AG09319 (cell line): ENCODE measurements at regions not wholly inside any gene's neighbourhood (a gene's known extent, or its start where the extent isn't known, plus 50 kb on each side); places are given as distances from the start of the nearest gene placed in this dataset.

Experiments used
- DNase-seq: peaks from one replicate; pipeline ENCODE4 v3.0.0-alpha.2; 2010; ENCODE audit warnings: low read depth; ENCODE audit errors: extremely low read depth
- TF ChIP-seq, protein P1 (sequence below): IDR thresholded peaks from 2 replicates; pipeline ENCODE4 v1.5.1; 2011; ENCODE audit warnings: low read depth, mild to moderate bottlenecking, inconsistent platforms, low read length, moderate library complexity

DNA sequence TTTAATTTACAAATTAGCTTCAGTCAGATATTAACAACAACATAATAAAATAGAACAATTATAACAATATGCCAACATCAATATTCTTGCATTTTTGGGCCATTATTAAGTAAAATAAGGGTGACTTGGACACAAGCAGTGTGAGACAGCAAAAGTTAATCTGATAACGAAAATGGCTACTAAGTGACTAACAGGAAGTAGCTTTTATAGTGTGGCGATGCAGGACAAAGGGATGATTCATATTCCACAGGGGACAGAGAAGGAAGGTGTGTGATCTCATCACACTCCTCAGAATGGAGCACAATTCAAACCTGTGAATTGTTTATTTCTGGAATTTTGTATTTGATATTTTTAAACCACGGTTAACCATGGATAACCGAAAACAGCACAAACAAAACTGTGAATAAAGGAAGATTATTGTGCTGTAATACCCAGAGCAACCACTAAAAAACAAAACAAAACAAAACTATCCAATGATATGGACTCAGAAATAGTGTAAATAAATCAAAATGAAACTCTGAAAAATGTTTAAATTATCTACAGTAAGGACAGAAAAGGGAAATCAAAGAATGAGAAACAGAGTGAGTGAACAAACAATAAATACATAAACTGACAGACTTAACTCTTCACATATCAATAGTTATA is 66.9 kb upstream of the TFEC start:
- TF ChIP-seq, protein P1, sequence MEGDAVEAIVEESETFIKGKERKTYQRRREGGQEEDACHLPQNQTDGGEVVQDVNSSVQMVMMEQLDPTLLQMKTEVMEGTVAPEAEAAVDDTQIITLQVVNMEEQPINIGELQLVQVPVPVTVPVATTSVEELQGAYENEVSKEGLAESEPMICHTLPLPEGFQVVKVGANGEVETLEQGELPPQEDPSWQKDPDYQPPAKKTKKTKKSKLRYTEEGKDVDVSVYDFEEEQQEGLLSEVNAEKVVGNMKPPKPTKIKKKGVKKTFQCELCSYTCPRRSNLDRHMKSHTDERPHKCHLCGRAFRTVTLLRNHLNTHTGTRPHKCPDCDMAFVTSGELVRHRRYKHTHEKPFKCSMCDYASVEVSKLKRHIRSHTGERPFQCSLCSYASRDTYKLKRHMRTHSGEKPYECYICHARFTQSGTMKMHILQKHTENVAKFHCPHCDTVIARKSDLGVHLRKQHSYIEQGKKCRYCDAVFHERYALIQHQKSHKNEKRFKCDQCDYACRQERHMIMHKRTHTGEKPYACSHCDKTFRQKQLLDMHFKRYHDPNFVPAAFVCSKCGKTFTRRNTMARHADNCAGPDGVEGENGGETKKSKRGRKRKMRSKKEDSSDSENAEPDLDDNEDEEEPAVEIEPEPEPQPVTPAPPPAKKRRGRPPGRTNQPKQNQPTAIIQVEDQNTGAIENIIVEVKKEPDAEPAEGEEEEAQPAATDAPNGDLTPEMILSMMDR: no peak
- DNase-seq: no peak

DNA sequence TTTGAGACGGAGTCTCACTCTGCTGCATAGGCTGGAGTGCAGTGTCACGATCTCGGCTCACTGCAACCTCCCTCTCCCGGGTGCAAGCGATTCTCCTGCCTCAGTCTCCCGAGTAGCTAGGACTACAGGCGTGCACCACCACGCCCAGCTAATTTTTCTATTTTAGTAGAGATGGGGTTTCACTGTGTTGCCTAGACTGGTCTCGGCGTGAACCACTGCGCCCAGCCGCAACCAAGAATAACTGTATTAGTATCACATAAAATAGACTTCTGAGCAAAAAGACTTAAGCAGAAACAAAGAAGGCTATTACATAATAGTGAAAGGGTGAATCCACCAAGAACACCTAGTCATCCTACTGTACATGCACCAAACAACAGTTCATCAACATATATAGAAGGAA is 67.6 kb upstream of the TFEC start:
- TF ChIP-seq, protein P1: no peak
- DNase-seq: no peak

DNA sequence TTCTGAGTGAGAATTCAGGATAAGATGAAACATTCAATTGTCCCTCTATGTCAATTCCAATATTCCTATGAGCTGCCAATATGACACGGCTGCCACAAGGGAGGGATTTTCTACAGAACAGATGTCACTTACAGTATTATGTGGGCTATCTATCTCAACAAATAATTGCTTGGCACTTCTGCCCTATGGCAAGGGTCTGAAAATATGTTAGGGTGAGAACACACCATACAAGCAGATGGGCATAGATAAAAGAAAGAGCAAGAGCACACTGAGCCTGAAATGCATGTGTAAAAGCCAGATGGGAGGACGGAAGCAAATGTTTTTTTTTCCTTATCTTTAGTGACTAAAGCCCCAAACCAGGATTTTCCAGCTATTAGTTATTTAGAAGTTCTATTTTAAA is 70.1 kb upstream of the TFEC start:
- DNase-seq: no peak
- TF ChIP-seq, protein P1: no peak

DNA sequence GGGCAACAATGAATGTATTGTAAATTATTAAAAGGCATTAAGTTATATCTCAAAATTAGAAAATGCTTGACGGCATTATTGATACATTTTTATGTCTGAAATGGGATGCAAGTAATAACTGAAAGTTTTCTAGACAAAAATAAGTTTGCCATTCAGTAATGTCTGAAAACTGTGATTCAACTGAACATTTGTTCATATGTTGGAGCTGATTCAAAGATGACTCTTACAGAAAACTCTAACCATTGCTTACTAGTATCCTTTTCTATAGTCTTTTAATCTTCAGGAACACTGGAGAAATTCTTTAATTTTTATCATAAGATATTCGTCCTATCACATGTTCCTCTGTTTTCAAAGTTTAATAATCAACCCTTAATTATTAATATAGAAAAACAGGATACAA is 71.1 kb upstream of the TFEC start:
- TF ChIP-seq, protein P1: no peak
- no peak for DNase-seq

DNA sequence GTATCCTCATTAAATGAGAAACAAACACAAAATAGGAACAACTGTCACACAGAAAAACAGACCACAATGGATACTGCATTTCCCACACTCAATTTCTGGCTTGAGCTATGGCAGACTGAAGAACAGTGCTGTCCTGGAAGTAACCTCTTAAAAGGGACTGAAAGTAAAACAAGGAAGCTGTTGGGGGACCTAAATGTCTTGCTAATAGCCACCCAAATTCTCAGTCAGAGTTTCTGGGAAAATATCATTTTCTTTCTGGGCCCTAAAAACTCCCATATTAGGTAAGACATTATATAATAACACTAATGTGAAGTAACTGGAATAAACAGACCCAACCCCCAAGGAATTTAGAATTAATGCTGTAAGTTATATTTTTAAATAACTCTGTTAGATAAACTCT is 80.9 kb upstream of the TFEC start:
- TF ChIP-seq, protein P1: no peak
- no peak for DNase-seq

DNA sequence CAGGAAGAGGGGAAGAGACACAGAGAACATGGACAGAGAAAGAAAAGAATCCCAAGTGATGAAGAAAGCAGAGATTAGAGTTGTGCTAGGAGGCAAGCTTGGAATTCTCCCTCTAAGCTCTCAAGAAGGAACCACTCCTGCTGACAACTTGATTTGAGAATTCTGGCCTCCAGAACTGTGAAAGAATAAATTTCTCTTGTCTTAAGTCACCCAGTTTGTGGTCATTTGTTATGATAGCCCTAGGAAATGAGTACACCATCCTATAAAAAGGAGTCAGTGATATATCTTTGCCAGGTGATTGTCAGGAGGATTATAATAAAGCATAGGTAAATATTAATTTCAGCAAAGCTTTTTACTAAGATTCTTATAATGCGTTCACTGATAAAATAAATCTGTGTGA is 82.7 kb upstream of the TFEC start:
- DNase-seq: no peak

DNA sequence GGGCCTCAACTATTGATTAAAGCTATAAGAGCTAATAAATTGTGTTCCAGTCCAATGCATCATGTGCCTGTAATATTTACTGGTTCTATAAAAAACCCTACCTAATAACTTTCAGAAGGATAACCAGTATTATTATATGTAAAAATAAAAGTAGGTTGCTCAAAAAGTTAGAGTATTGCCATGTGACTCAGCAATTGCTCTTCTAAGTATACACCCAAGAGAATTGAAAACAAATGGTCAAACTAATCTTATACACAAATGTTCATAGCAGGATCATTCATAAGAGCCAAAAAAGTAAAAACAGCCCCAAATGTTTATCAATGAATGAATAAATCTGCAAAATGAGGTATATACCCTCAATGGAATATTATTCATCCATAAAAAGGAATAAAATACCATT is 89.5 kb upstream of the TES start:
- DNase-seq: no peak
- TF ChIP-seq, protein P1: no peak

More for the DNA sequence above, 82.7 kb upstream of the TFEC start:
- TF ChIP-seq, protein P1: no peak
